ENCODE measurements at regions not wholly inside any gene's neighbourhood (a gene's known extent, or its start where the extent isn't known, plus 50 kb on each side); places are given as distances from the start of the nearest gene placed in this dataset.

- peaks cover 0 to 1% (median 0%) of the 10 kb centered on the region in 4 experiments; a peak in 1 of 7 replicates for H3K27me3 ChIP-seq (replicated peaks in 1 of 4; ENCODE audit: control insufficient read depth in 3 of 4, extremely low read depth in 1 of 4, insufficient read depth in 3 of 4, low read length in 3 of 4)
- no peak overlapping the region for H4K91ac ChIP-seq (replicated peaks; ENCODE audit: insufficient read length, low read length)
- no peak overlapping the region for H4K5ac ChIP-seq (ENCODE audit: insufficient read length, low read depth, low read length)
- no peak overlapping the region for H3K27ac ChIP-seq (ENCODE audit: low read depth, low read length)
- WGBS, 2 experiments (ENCODE audit: extremely low coverage in 1 of 2, insufficient coverage in 1 of 2, insufficient read length in 1 of 2, insufficient replicate concordance in 2 of 2, low coverage in 1 of 2, low lambda C conversion rate in 2 of 2, missing lambda C conversion rate in 1 of 2) = 73% methylated on average over 5 of the region's 5 CpGs; no CpG with 5 or more reads in 1 of the 2 experiments
- H2AK5ac ChIP-seq (ENCODE audit: low read depth, low read length) = no peak overlapping the region
- no peak overlapping the region for H2AFZ ChIP-seq (ENCODE audit: low read length)
- H2BK5ac ChIP-seq (ENCODE audit: low read depth, low read length) = no peak overlapping the region
- H3K14ac ChIP-seq (ENCODE audit: insufficient read length) = no peak overlapping the region
- H2BK120ac ChIP-seq (replicated peaks; ENCODE audit: low read depth, low read length) = no peak overlapping the region
- no peak overlapping the region for H3K56ac ChIP-seq (replicated peaks; ENCODE audit: insufficient read length, low read depth, low read length)
- H3K23ac ChIP-seq (ENCODE audit: insufficient read length) = no peak overlapping the region
- no peak for DNase-seq (ENCODE audit: low read depth in 1 of 2, low spot score in 2 of 2)
- H3K36me3 ChIP-seq (ENCODE audit: control insufficient read depth in 2 of 4, insufficient read depth in 4 of 4, low read length in 3 of 4) = no peaks in the 10 kb centered on the region
- peaks cover 22 to 38% of the 10 kb centered on the region in 2 experiments for H3K9me3 ChIP-seq (ENCODE audit: insufficient read depth in 2 of 2, low read depth in 1 of 2, low read length in 1 of 2)
- H3K4me2 ChIP-seq (ENCODE audit: insufficient read depth in 1 of 2, low read depth in 2 of 2, low read length in 2 of 2) = no peak overlapping the region
- ChIA-PET CTCF (ENCODE audit: partially characterized antibody) (no interaction called here), POLR2A (ENCODE audit: partially characterized antibody) (no interaction called here)
- no peak for FAIRE-seq
- H3K4me3 ChIP-seq (ENCODE audit: extremely low read depth in 1 of 4, insufficient read depth in 2 of 4, low read depth in 3 of 4, low read length in 4 of 4) = no peak overlapping the region
- no peaks in the 10 kb centered on the region for H3K23me2 ChIP-seq (ENCODE audit: low read depth, low read length)
- H3K18ac ChIP-seq (ENCODE audit: extremely low read depth, low read length) = no peak overlapping the region
- H3K4ac ChIP-seq (replicated peaks; ENCODE audit: insufficient read length, low read depth, low read length) = no peak overlapping the region
- no peak overlapping the region for H2BK12ac ChIP-seq (ENCODE audit: low read depth, low read length)
- no peak overlapping the region for H4K8ac ChIP-seq (ENCODE audit: extremely low read depth, insufficient read depth, low read length)
- H3K9ac ChIP-seq (replicated peaks in 1 of 4; ENCODE audit: extremely low read depth in 1 of 4, low read depth in 3 of 4, low read length in 3 of 4) = no peak overlapping the region
- no peaks in the 10 kb centered on the region for H3K79me2 ChIP-seq (ENCODE audit: control insufficient read depth in 1 of 2, insufficient read depth in 2 of 2, low read length in 2 of 2)
- H4K20me1 ChIP-seq (replicated peaks in 1 of 2; ENCODE audit: control insufficient read depth in 1 of 2, insufficient read depth in 2 of 2, low read length in 2 of 2) = no peaks in the 10 kb centered on the region
- no peak overlapping the region for H2BK15ac ChIP-seq (ENCODE audit: low read length)
- H3K4me1 ChIP-seq (replicated peaks in 1 of 4; ENCODE audit: control insufficient read depth in 3 of 4, insufficient read depth in 4 of 4, low read length in 3 of 4) = no peaks in the 10 kb centered on the region
- no peak overlapping the region for H2BK20ac ChIP-seq (ENCODE audit: low read length)
- no peaks in the 10 kb centered on the region for H3K79me1 ChIP-seq (ENCODE audit: low read depth, low read length)
- no peak for TF ChIP-seq CTBP2 (IDR thresholded peaks at IDR 0.05; ENCODE audit: borderline replicate concordance, insufficient read depth, insufficient read length, low read length)
- no peak for TF ChIP-seq HDAC2 (IDR thresholded peaks at IDR 0.05; ENCODE audit: borderline replicate concordance in 1 of 2, low read depth in 2 of 2, low read length in 2 of 2)
- no peak for TF ChIP-seq BACH1 (IDR thresholded peaks at IDR 0.05; ENCODE audit: low read length)
- no peak for TF ChIP-seq NANOG (IDR thresholded peaks at IDR 0.05; ENCODE audit: insufficient read depth, low read depth, low read length, poor library complexity, severe bottlenecking)
- no peak for TF ChIP-seq BCL11A (IDR thresholded peaks at IDR 0.05; ENCODE audit: low read depth in 2 of 2, low read length in 2 of 2)
- no peak for TF ChIP-seq SP4 (IDR thresholded peaks at IDR 0.05; ENCODE audit: low read length)
- TF ChIP-seq SRF (IDR thresholded peaks at IDR 0.05; ENCODE audit: low read depth, low read length) = no peak
- no peak for TF ChIP-seq JUN (IDR thresholded peaks at IDR 0.05; ENCODE audit: low read depth, low read length)
- no peak for TF ChIP-seq CTCF (IDR thresholded peaks at IDR 0.05; ENCODE audit: control extremely low read depth in 1 of 3, insufficient read depth in 1 of 3, low read depth in 1 of 3, low read length in 3 of 3)
- no peak for TF ChIP-seq POLR2AphosphoS5 (IDR thresholded peaks at IDR 0.05; ENCODE audit: low read depth, low read length)
- no peak for TF ChIP-seq TCF12 (IDR thresholded peaks at IDR 0.05; ENCODE audit: low read depth, low read length)
- no peak for TF ChIP-seq CBX8 (IDR thresholded peaks at IDR 0.05; ENCODE audit: borderline replicate concordance, low read depth, low read length)
Measured at GRCh38 chr18:72651033-72651432, 106.9 kb upstream of the CBLN2 start.
